OCI-LY1 (cell line): ENCODE measurements at regions not wholly inside any gene's neighbourhood (a gene's known extent, or its start where the extent isn't known, plus 50 kb on each side); places are given as distances from the start of the nearest gene placed in this dataset.

Experiments
- H2AFZ ChIP-seq: fragments of 200-600 bp; sonication (generic), shearing (Covaris generic); 2 replicates; pipeline ENCODE4 v1.6.0; 2014; ENCODE audit warnings: antibody characterized with exemption, mild to moderate bottlenecking, low read length
- H3F3A ChIP-seq: fragments of 200-600 bp; sonication (generic), shearing (Covaris generic); 2 replicates; pipeline ENCODE4 v1.6.0; 2014; ENCODE audit warnings: mild to moderate bottlenecking, antibody characterized with exemption, low read length, moderate library complexity; ENCODE audit not compliant: insufficient read depth
- H3K27ac ChIP-seq: fragments of 200-600 bp; sonication (generic); 2 replicates; pipeline ENCODE4 v1.5.1; 2014; ENCODE audit warnings: low read length, mixed run types, mild to moderate bottlenecking, low read depth; ENCODE audit not compliant: poor library complexity, severe bottlenecking
- H3K27me3 ChIP-seq: fragments of 200-600 bp; sonication (generic); 2 replicates; pipeline ENCODE4 v1.6.0; 2014; ENCODE audit warnings: antibody characterized with exemption, mild to moderate bottlenecking, low read length, moderate library complexity; ENCODE audit not compliant: insufficient read depth
- H3K36me3 ChIP-seq: fragments of 200-600 bp; sonication (generic); 2 replicates; pipeline ENCODE4 v1.6.1; 2014; ENCODE audit warnings: mild to moderate bottlenecking, antibody characterized with exemption, low read length, moderate library complexity, mixed read lengths; ENCODE audit not compliant: insufficient read depth
- H3K4me1 ChIP-seq: fragments of 200-600 bp; sonication (generic); 2 replicates; pipeline ENCODE4 v1.5.1; 2014; ENCODE audit warnings: mild to moderate bottlenecking, low read length, moderate library complexity; ENCODE audit not compliant: insufficient read depth, severe bottlenecking
- H3K4me2 ChIP-seq: fragments of 200-600 bp; sonication (generic), shearing (Covaris generic); 2 replicates; pipeline ENCODE4 v1.6.1; 2014; ENCODE audit warnings: low read length
- H3K4me3 ChIP-seq: fragments of 200-600 bp; sonication (generic); 2 replicates; pipeline ENCODE4 v1.5.1; 2014; ENCODE audit warnings: low read length, low read depth, mild to moderate bottlenecking, mixed read lengths; ENCODE audit not compliant: poor library complexity, severe bottlenecking
- H3K79me2 ChIP-seq: fragments of 200-600 bp; shearing (Covaris generic); 2 replicates; pipeline ENCODE4 v1.6.1; 2016; ENCODE audit warnings: mixed run types, low read length, mixed read lengths; ENCODE audit not compliant: insufficient read depth
- H3K9ac ChIP-seq: fragments of 200-600 bp; sonication (generic), shearing (Covaris generic); 2 replicates; pipeline ENCODE4 v1.6.1; 2014; ENCODE audit warnings: mild to moderate bottlenecking, low read length, mixed read lengths
- H3K9me2 ChIP-seq: fragments of 200-600 bp; sonication (generic), shearing (Covaris generic); 2 replicates; pipeline ENCODE4 v1.6.1; 2014; ENCODE audit warnings: low read depth, mild to moderate bottlenecking, low read length, mixed read lengths
- H3K9me3 ChIP-seq: fragments of 200-600 bp; shearing (Covaris generic); 2 replicates; pipeline ENCODE4 v1.6.1; 2014; ENCODE audit warnings: low read length, mixed read lengths
- H4K20me1 ChIP-seq: fragments of 200-600 bp; sonication (generic), shearing (Covaris generic); 2 replicates; pipeline ENCODE4 v1.6.0; 2016; ENCODE audit warnings: mild to moderate bottlenecking, low read length; ENCODE audit not compliant: insufficient read depth
- EZH2 ChIP-seq: fragments of 200-600 bp; sonication (generic), shearing (Covaris generic); IDR thresholded peaks from 2 replicates; pipeline ENCODE4 v1.8.0; 2017; ENCODE audit warnings: borderline replicate concordance, mixed run types, mild to moderate bottlenecking, antibody characterized with exemption, low read length, moderate library complexity, mixed read lengths
- TF ChIP-seq, protein P1 (sequence below): fragments of 200-600 bp; sonication (generic), shearing (Covaris generic); IDR thresholded peaks from 2 replicates; pipeline ENCODE4 v1.5.1; 2017; ENCODE audit warnings: mild to moderate bottlenecking, antibody characterized with exemption, low read length, moderate library complexity, mixed read lengths

DNA sequence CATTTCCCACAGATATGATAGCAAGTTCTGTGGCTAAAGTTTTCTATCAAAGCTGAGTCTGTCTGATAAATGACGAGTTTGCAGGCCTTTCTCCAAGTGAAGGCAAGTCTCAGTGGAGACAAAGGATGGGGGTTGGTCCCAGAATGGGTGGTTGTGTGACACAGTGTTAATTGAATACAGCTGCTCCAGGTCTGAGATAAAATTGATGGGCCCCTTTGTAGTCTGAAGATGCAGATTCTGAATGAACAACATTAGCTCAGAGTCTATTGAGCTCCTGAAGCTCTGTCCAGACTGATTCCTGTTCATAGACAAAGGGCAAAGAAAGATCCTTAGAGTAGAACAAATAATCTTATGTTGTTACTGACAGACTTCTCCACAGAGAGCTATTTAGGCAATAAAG, 296.9 kb upstream of the CYRIA start:
- Histone ChIP-seq H4K20me1 (no peaks in the 10 kb centered on the region), H3K79me2 (no peaks in the 10 kb centered on the region), H3K4me1 (no peaks in the 10 kb centered on the region), H3F3A (no peaks in the 10 kb centered on the region), H3K9me2 (no peaks in the 10 kb centered on the region), H3K9ac (no peak overlapping the region), H3K4me2 (no peak overlapping the region), H3K27ac (no peak overlapping the region), H3K36me3 (no peaks in the 10 kb centered on the region), H3K27me3 (no peaks in the 10 kb centered on the region), H3K9me3 (no peaks in the 10 kb centered on the region), H2AFZ (no peak overlapping the region), H3K4me3 (no peak overlapping the region)
- TF ChIP-seq, protein P1, sequence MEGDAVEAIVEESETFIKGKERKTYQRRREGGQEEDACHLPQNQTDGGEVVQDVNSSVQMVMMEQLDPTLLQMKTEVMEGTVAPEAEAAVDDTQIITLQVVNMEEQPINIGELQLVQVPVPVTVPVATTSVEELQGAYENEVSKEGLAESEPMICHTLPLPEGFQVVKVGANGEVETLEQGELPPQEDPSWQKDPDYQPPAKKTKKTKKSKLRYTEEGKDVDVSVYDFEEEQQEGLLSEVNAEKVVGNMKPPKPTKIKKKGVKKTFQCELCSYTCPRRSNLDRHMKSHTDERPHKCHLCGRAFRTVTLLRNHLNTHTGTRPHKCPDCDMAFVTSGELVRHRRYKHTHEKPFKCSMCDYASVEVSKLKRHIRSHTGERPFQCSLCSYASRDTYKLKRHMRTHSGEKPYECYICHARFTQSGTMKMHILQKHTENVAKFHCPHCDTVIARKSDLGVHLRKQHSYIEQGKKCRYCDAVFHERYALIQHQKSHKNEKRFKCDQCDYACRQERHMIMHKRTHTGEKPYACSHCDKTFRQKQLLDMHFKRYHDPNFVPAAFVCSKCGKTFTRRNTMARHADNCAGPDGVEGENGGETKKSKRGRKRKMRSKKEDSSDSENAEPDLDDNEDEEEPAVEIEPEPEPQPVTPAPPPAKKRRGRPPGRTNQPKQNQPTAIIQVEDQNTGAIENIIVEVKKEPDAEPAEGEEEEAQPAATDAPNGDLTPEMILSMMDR: no peak
- no peak for TF ChIP-seq EZH2

DNA sequence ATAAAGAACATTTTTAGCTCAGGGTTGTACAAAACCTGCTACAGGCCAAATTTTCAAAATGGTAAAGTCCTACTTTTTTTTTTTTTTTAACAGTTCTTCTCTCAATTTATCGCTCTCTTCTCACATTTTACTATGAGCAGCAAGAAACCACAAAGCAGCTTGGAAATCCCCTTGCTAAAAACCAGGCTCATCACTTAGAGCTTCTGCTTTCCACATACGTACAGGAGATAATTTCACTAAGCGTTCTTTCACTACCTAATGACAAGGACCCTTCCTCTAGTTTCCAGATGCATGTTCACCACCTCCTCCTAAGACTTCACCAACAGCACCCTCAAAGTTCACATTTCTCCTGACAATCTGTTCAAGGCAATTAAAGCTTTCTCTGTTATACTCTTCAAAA, 294.9 kb upstream of the CYRIA start:
- no peaks in the 10 kb centered on the region for H3K9me2 ChIP-seq
- no peaks in the 10 kb centered on the region for H3K4me1 ChIP-seq
- no peak overlapping the region for H3K27ac ChIP-seq
- no peaks in the 10 kb centered on the region for H3K36me3 ChIP-seq
- no peaks in the 10 kb centered on the region for H3K9me3 ChIP-seq
- no peak overlapping the region for H3K4me3 ChIP-seq
- no peak overlapping the region for H2AFZ ChIP-seq
- H3K79me2 ChIP-seq: no peaks in the 10 kb centered on the region
- no peak for TF ChIP-seq EZH2
- TF ChIP-seq, protein P1: no peak
- H3K27me3 ChIP-seq: no peaks in the 10 kb centered on the region
- no peaks in the 10 kb centered on the region for H4K20me1 ChIP-seq
- H3K9ac ChIP-seq: no peak overlapping the region
- no peaks in the 10 kb centered on the region for H3F3A ChIP-seq
- H3K4me2 ChIP-seq: no peak overlapping the region

DNA sequence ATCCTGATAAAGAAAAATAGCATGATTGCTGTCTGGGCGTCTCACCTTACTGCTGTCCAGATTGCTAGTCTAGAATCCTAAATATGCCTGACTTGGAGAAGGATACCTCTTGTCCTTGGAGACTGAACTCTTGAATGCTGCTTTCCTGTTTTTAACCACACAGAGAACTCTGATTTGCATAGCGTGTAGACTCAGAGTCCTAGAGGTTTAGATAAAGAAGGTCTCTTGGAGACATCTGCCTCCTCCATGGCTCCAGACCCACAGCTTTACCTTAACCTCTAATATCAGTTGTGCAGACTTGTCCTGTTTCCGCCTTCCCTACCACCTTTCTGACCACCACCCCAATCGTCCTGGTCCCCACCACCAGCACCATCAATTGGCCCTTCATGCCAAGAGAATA, 292.6 kb upstream of the CYRIA start:
- Histone ChIP-seq H3K27me3 (no peaks in the 10 kb centered on the region), H4K20me1 (no peaks in the 10 kb centered on the region), H3K79me2 (no peaks in the 10 kb centered on the region), H3K9me3 (no peaks in the 10 kb centered on the region), H3K9me2 (no peaks in the 10 kb centered on the region), H3K4me3 (no peak overlapping the region), H3K4me2 (no peak overlapping the region), H3K4me1 (no peaks in the 10 kb centered on the region), H3K9ac (no peak overlapping the region), H3F3A (no peaks in the 10 kb centered on the region), H3K36me3 (no peaks in the 10 kb centered on the region), H2AFZ (no peak overlapping the region), H3K27ac (no peak overlapping the region)
- no peak for TF ChIP-seq EZH2
- TF ChIP-seq, protein P1: no peak
